GM12878 (cell line): ENCODE measurements at regions not wholly inside any gene's neighbourhood (a gene's known extent, or its start where the extent isn't known, plus 50 kb on each side); places are given as distances from the start of the nearest gene placed in this dataset.

Source experiments
- ATAC-seq: fragments of 200-7000 bp; cut with Tn5 transposase; 3 replicates; pipeline ENCODE4 v1.9.1; 2020; ENCODE audit warnings: mild to moderate bottlenecking, moderate library complexity
- BruUV-seq: library from RNA; stranded (reverse); fragments of 400-500 nt; replicated peaks from 2 replicates; lab custom pipeline; 2021; lab: Mats Ljungman, UMichigan
- CTCF ChIA-PET: fragments of 300-600 bp; sonication (Branson Sonifier 250); formaldehyde crosslinking; extraction: SDS; loops from one replicate; lab custom pipeline; 2021; ENCODE audit warnings: inconsistent platforms; lab: Yijun Ruan, JAX
- POLR2A ChIA-PET: fragments of 350-600 bp; formaldehyde crosslinking; extraction: SDS; loops from one replicate; lab custom pipeline; 2021; ENCODE audit warnings: inconsistent platforms; lab: Charles Lee
- RAD21 ChIA-PET: fragments of 300-600 bp; sonication (Branson Sonifier 250); formaldehyde crosslinking; loops from one replicate; lab custom pipeline; 2023; ENCODE audit warnings: antibody characterized with exemption; ENCODE audit not compliant: unreplicated experiment; lab: Charles Lee
- SMC1A ChIA-PET: fragments of 300-600 bp; sonication (Branson Sonifier 250); formaldehyde crosslinking; loops from one replicate; lab custom pipeline; 2023; ENCODE audit not compliant: unreplicated experiment, uncharacterized antibody; lab: Charles Lee
- DNase-seq: peaks from one replicate; pipeline ENCODE4 v3.0.0-alpha.2; 2011; ENCODE audit warnings: low read depth, low spot score
- FAIRE-seq: peaks from 3 replicates; lab custom pipeline; 2011; peaks lifted over from hg19 to GRCh38; lab: Jason Lieb, UNC
- H2AFZ ChIP-seq: 2 replicates; pipeline ENCODE4 v1.6.0; 2011; ENCODE audit warnings: low read depth, low read length, control low read depth; ENCODE audit not compliant: control insufficient read depth
- H3K27ac ChIP-seq: 2 replicates; pipeline ENCODE4 v1.5.1; 2011; ENCODE audit warnings: control low read depth; ENCODE audit not compliant: control insufficient read depth, insufficient read depth
- H3K27me3 ChIP-seq, 2 experiments: replicated peaks in 1 of 2; 2 replicates each; pipeline versions ENCODE4 v1.6.0 to v1.6.1; 2011; ENCODE audit warnings: low read length in 1 of 2; ENCODE audit not compliant: control insufficient read depth in 2 of 2, insufficient read depth in 2 of 2
- H3K36me3 ChIP-seq, 2 experiments: 2 replicates each; pipeline ENCODE4 v1.5.1; 2011; ENCODE audit warnings: low read length in 1 of 2; ENCODE audit not compliant: control insufficient read depth in 2 of 2, insufficient read depth in 2 of 2
- H3K4me1 ChIP-seq: 2 replicates; pipeline ENCODE4 v1.6.1; 2011; ENCODE audit warnings: mild to moderate bottlenecking, low read length, moderate library complexity, mixed read lengths; ENCODE audit not compliant: control insufficient read depth, insufficient read depth
- H3K4me2 ChIP-seq: 2 replicates; pipeline ENCODE4 v1.6.0; 2011; ENCODE audit warnings: control low read depth; ENCODE audit not compliant: control insufficient read depth, insufficient read depth
- H3K4me3 ChIP-seq: fragments of 200-600 bp; sonication (generic); 2 replicates; pipeline ENCODE4 v1.5.1; 2016
- H3K79me2 ChIP-seq: 2 replicates; pipeline ENCODE4 v1.6.0; 2011; ENCODE audit warnings: low read length; ENCODE audit not compliant: control insufficient read depth, insufficient read depth
- H3K9ac ChIP-seq: 2 replicates; pipeline ENCODE4 v1.8.0; 2011; ENCODE audit warnings: low read length, control low read depth, mixed read lengths; ENCODE audit not compliant: control insufficient read depth, insufficient read depth
- H3K9me3 ChIP-seq: replicated peaks from 3 replicates; pipeline ENCODE4 v1.5.1; 2011; ENCODE audit warnings: mild to moderate bottlenecking, low read length; ENCODE audit not compliant: control insufficient read depth, insufficient read depth
- H4K20me1 ChIP-seq: 2 replicates; pipeline ENCODE4 v1.6.0; 2011; ENCODE audit not compliant: control insufficient read depth, insufficient read depth
- EGR1 ChIP-seq, 2 experiments: IDR thresholded peaks; 1 replicate in 1 of 2; 2 replicates in 1 of 2; pipeline ENCODE4 v1.6.1; 2011 to 2012; ENCODE audit warnings: low read depth in 2 of 2, low read length in 2 of 2, borderline replicate concordance in 1 of 2, mild to moderate bottlenecking in 1 of 2, moderate library complexity in 1 of 2
- KLF5 ChIP-seq: fragments of 450-650 bp; IDR thresholded peaks from 2 replicates; pipeline ENCODE4 v1.6.1; 2014; ENCODE audit warnings: mild to moderate bottlenecking; ENCODE audit not compliant: partially characterized antibody
- RUNX3 ChIP-seq: IDR thresholded peaks from 2 replicates; pipeline ENCODE4 v1.6.1; 2012; ENCODE audit warnings: low read length, inconsistent platforms
- SKIL ChIP-seq: fragments of 450-650 bp; IDR thresholded peaks from 2 replicates; pipeline ENCODE4 v1.6.1; 2017; ENCODE audit warnings: mild to moderate bottlenecking, low read depth, inconsistent platforms; ENCODE audit not compliant: poor library complexity, severe bottlenecking
- TCF3 ChIP-seq: IDR thresholded peaks from 2 replicates; pipeline ENCODE4 v1.6.1; 2012; ENCODE audit warnings: low read depth, mild to moderate bottlenecking, low read length, borderline replicate concordance; ENCODE audit not compliant: insufficient read depth
- TCF7 ChIP-seq: IDR thresholded peaks from 2 replicates; pipeline ENCODE4 v1.6.1; 2014; ENCODE audit warnings: antibody characterized with exemption, borderline replicate concordance
- WGBS: methylation state at CpG from one replicate; pipeline ENCODE4 v1.1.6; 2016; ENCODE audit warnings: low lambda C conversion rate; ENCODE audit not compliant: insufficient replicate concordance, insufficient coverage; ENCODE audit errors: missing lambda C conversion rate; 5-methylcytosine and 5-hydroxymethylcytosine counted together
- in situ Hi-C: fragments of 300-500 bp; cut with MboI; formaldehyde crosslinking; loops from 9 replicates; pipeline ENCODE4 v1.14.3; 2018; ENCODE audit warnings: mixed read lengths
- intact Hi-C: fragments of 100-400 bp; cut with micrococcal nuclease; formaldehyde crosslinking; loops from one replicate; pipeline ENCODE4 v1.14.2; 2022; ENCODE audit not compliant: unreplicated experiment

DNA sequence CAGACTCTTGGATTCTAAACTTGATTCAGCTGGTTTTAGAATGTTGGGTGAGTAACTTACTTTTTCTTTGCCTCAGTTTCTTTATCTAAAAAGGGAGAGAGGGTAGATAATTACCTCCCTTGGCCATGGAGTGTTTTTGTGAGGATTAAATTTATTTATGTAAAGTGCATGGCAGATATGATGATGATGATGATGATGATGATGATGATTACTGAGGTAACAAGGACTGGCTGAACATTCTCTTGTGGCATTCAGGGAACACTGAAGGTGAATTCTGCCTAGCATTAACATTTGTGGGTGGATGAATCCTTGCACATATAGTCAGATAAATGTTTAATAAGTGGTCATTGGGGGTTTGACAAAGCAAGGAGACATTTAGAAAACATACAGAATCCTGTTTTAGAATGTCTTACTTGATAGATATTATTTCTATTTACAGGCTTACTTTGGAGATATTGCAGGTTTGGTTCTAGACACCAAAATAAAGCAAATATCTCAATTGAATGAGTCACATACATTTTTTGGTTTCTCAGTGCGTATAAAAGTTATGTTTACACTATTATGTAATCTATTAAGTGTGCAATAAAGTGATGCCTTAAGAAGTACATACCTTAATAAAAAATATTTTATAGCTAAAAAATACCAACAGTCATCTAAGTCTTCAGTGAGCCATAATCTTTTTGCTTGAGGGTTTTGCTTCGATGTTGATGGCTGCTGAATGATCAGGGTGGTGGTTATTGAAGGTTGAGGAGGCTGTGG is 123.2 kb downstream of the SNAPC1 start:
- intact Hi-C loops (no loop called here), in situ Hi-C loops (no loop called here)
- no TSS peak for BruUV-seq
- H3K9me3 ChIP-seq, result no peaks in the 10 kb centered on the region; the same call in 2 of the 3 replicates
- no peak for DNase-seq
- ChIA-PET SMC1A (interaction anchor here (1.2 to 2.0 kb wide), 2 partner anchors 241 to 242 kb away, joined by 3 to 6 read pairs; no protein-coding TSS in a partner anchor), RAD21 (no interaction called here), POLR2A (interaction anchor here (0.5 kb wide), 1 partner anchor 69 kb away, joined by 3 read pairs; no protein-coding TSS in a partner anchor), CTCF (interaction anchor here (0.7 to 2.7 kb wide), 4 partner anchors 8 to 409 kb away, joined by 3 to 9 read pairs (median 3); no protein-coding TSS in a partner anchor)
- FAIRE-seq, result no peak
- H4K20me1 ChIP-seq, result no peaks in the 10 kb centered on the region
- H3K4me3 ChIP-seq, result no peak overlapping the region
- no peak overlapping the region for H3K27ac ChIP-seq
- H2AFZ ChIP-seq, result no peak overlapping the region
- TF ChIP-seq KLF5, result no peak
- no peak for TF ChIP-seq SKIL
- WGBS, result 63% methylated on average over 2 of the region's 2 CpGs
- ATAC-seq, result no peak
- no peak overlapping the region for H3K4me2 ChIP-seq
- no peaks in the 10 kb centered on the region for H3K36me3 ChIP-seq
- H3K27me3 ChIP-seq, result no peaks in the 10 kb centered on the region
- H3K4me1 ChIP-seq, result peaks cover 12% of the 10 kb centered on the region
- no peak overlapping the region for H3K9ac ChIP-seq
- no peaks in the 10 kb centered on the region for H3K79me2 ChIP-seq

GRCh38 chr14:61887628-61888027 is 125.4 kb downstream of the SNAPC1 start:
- no peaks in the 10 kb centered on the region for H4K20me1 ChIP-seq
- POLR2A ChIA-PET, result interaction anchor here (0.7 kb wide), 2 partner anchors 280 to 1139 kb away, joined by 3 to 4 read pairs; no protein-coding TSS in a partner anchor
- WGBS, result 50% methylated on average over 2 of the region's 2 CpGs
- intact Hi-C loops (no loop called here), in situ Hi-C loops (no loop called here)
- ATAC-seq, result no peak
- no peaks in the 10 kb centered on the region for H3K79me2 ChIP-seq
- H3K4me3 ChIP-seq, result no peak overlapping the region
- no peak overlapping the region for H3K4me2 ChIP-seq
- no peaks in the 10 kb centered on the region for H3K36me3 ChIP-seq
- H3K9ac ChIP-seq, result no peak overlapping the region
- H3K27ac ChIP-seq, result no peak overlapping the region
- SMC1A ChIA-PET, result interaction anchor here (1.1 to 4.6 kb wide), 6 partner anchors 11 to 239 kb away, joined by 3 to 24 read pairs (median 6); no protein-coding TSS in a partner anchor
- no peak overlapping the region for H2AFZ ChIP-seq
- CTCF ChIA-PET, result interaction anchor here (1.4 to 9.8 kb wide), 2 partner anchors 27 to 238 kb away, joined by 9 to 170 read pairs; no protein-coding TSS in a partner anchor
- peaks cover 18% of the 10 kb centered on the region for H3K4me1 ChIP-seq
- no peak for FAIRE-seq
- DNase-seq, result no peak
- 0 out of 2 replicates have a peak, but pooled peaks have one; percentile 34 for TF ChIP-seq TCF7
- TF ChIP-seq RUNX3, result peak; percentile 83
- TF ChIP-seq TCF3, result no peak
- TF ChIP-seq EGR1 (IDR thresholded peaks at IDR 0.05; ENCODE audit: borderline replicate concordance in 1 of 2, low read depth in 2 of 2, low read length in 2 of 2), result no peak
- no peaks in the 10 kb centered on the region for H3K27me3 ChIP-seq
- no peaks in the 10 kb centered on the region; the same call in 2 of the 3 replicates for H3K9me3 ChIP-seq
- no TSS peak for BruUV-seq
- RAD21 ChIA-PET, result interaction anchor here (1.1 to 8.9 kb wide), 3 partner anchors 15 to 238 kb away, joined by 3 to 122 read pairs (median 4); no protein-coding TSS in a partner anchor
